Hematopoietic multipotent progenitor cell treated with erythropoietin and hydrocortisone succinate and interleukin-3 and kit ligand, for 8 days (in vitro differentiated cells): ENCODE measurements at regions not wholly inside any gene's neighbourhood (a gene's known extent, or its start where the extent isn't known, plus 50 kb on each side); places are given as distances from the start of the nearest gene placed in this dataset.

ENCODE experiments used
- DNase-seq: peaks from one replicate; pipeline ENCODE4 v3.0.0-alpha.2; 2015

- no peak for DNase-seq
Measured at GRCh38 chr1:208552928-208553327, 308.7 kb upstream of the PLXNA2 start.

GRCh38 chr1:208556461-208556860, 312.3 kb upstream of the PLXNA2 start:
- no peak for DNase-seq

GRCh38 chr1:208557046-208557722, 313.0 kb upstream of the PLXNA2 start:
- DNase-seq, result no peak

- no peak for DNase-seq
Measured at GRCh38 chr1:208557723-208558094, 313.5 kb upstream of the PLXNA2 start.

- no peak for DNase-seq
Measured at GRCh38 chr1:208559597-208560329, 315.6 kb upstream of the PLXNA2 start.

- no peak for DNase-seq
Measured at GRCh38 chr1:208562151-208562960, 318.2 kb upstream of the PLXNA2 start.

GRCh38 chr1:208564466-208564865, 320.3 kb upstream of the PLXNA2 start:
- DNase-seq, result no peak

- no peak for DNase-seq
Measured at GRCh38 chr1:208565756-208566440, 321.7 kb upstream of the PLXNA2 start.

GRCh38 chr1:208569181-208569580, 325.0 kb upstream of the PLXNA2 start:
- DNase-seq, result no peak

- DNase-seq, result no peak
Measured at GRCh38 chr1:208570362-208570761, 326.2 kb upstream of the PLXNA2 start.

GRCh38 chr1:208576425-208576824, 332.2 kb upstream of the PLXNA2 start:
- no peak for DNase-seq

GRCh38 chr1:208577381-208577905, 333.3 kb upstream of the PLXNA2 start:
- DNase-seq, result no peak

- no peak for DNase-seq
Measured at GRCh38 chr1:208581209-208581608, 337.0 kb upstream of the PLXNA2 start.

- DNase-seq, result no peak
Measured at GRCh38 chr1:208581667-208582066, 337.5 kb upstream of the PLXNA2 start.

GRCh38 chr1:208584167-208584755, 340.1 kb upstream of the PLXNA2 start:
- no peak for DNase-seq

GRCh38 chr1:208587110-208587509, 342.9 kb upstream of the PLXNA2 start:
- DNase-seq, result no peak

- DNase-seq, result no peak
Measured at GRCh38 chr1:208593306-208594006, 349.3 kb upstream of the PLXNA2 start.

GRCh38 chr1:208595236-208595635, 351.1 kb upstream of the PLXNA2 start:
- DNase-seq, result no peak

- DNase-seq, result no peak
Measured at GRCh38 chr1:208595745-208596144, 351.6 kb upstream of the PLXNA2 start.

- no peak for DNase-seq
Measured at GRCh38 chr1:208597571-208597970, 353.4 kb upstream of the PLXNA2 start.

GRCh38 chr1:208598021-208598420, 353.8 kb upstream of the PLXNA2 start:
- no peak for DNase-seq

GRCh38 chr1:208599063-208599462, 354.9 kb upstream of the PLXNA2 start:
- no peak for DNase-seq
